A673 (cell line): ENCODE measurements at regions not wholly inside any gene's neighbourhood (a gene's known extent, or its start where the extent isn't known, plus 50 kb on each side); places are given as distances from the start of the nearest gene placed in this dataset.

Experiments used
- BruUV-seq: library from RNA; stranded (reverse); fragments of 400-500 nt; replicated peaks from 2 replicates; lab custom pipeline; 2021; lab: Mats Ljungman, UMichigan
- CTCF ChIA-PET: fragments of 300-600 bp; sonication (Branson Sonifier 250); formaldehyde crosslinking; loops from one replicate; lab custom pipeline; 2022; ENCODE audit warnings: antibody characterized with exemption; lab: Charles Lee
- POLR2A ChIA-PET: fragments of 300-600 bp; sonication (Branson Sonifier 250); formaldehyde crosslinking; loops from one replicate; lab custom pipeline; 2022; ENCODE audit warnings: antibody characterized with exemption; ENCODE audit not compliant: low non-redundant PET; lab: Charles Lee
- DNase-seq: peaks from one replicate; pipeline ENCODE4 v3.0.0-alpha.2; 2015; ENCODE audit warnings: low spot score
- H3K27ac ChIP-seq: fragments of 200-600 bp; sonication (generic); 2 replicates; pipeline ENCODE4 v1.5.1; 2016; ENCODE audit warnings: mixed run types, low read depth, mild to moderate bottlenecking, mixed read lengths, antibody characterized with exemption, low read length; ENCODE audit not compliant: poor library complexity, severe bottlenecking
- H3K27me3 ChIP-seq: fragments of 200-600 bp; sonication (generic); replicated peaks from 2 replicates; pipeline ENCODE4 v1.6.1; 2017; ENCODE audit warnings: mixed run types, low read depth, mild to moderate bottlenecking, mixed read lengths, antibody characterized with exemption, low read length; ENCODE audit not compliant: insufficient read depth, poor library complexity
- H3K36me3 ChIP-seq: fragments of 200-600 bp; sonication (generic); 2 replicates; pipeline ENCODE4 v1.6.1; 2016; ENCODE audit warnings: mixed run types, mild to moderate bottlenecking, mixed read lengths, antibody characterized with exemption, low read length; ENCODE audit not compliant: insufficient read depth, poor library complexity, severe bottlenecking
- H3K4me1 ChIP-seq: fragments of 200-600 bp; sonication (generic); 2 replicates; pipeline ENCODE4 v1.6.1; 2017; ENCODE audit warnings: mixed run types, mild to moderate bottlenecking, mixed read lengths, antibody characterized with exemption, low read length; ENCODE audit not compliant: insufficient read depth, poor library complexity, severe bottlenecking
- H3K4me3 ChIP-seq: fragments of 200-600 bp; sonication (generic); 2 replicates; pipeline ENCODE4 v1.5.1; 2016; ENCODE audit warnings: low read depth, mixed run types, mild to moderate bottlenecking, mixed read lengths, low read length; ENCODE audit not compliant: poor library complexity, severe bottlenecking
- H3K9me3 ChIP-seq: fragments of 200-600 bp; sonication (generic); 2 replicates; pipeline ENCODE4 v1.6.1; 2016; ENCODE audit warnings: mixed run types, low read depth, mild to moderate bottlenecking, mixed read lengths, antibody characterized with exemption, low read length; ENCODE audit not compliant: poor library complexity, severe bottlenecking
- CTCF ChIP-seq: fragments of 300-800, 200-600 bp; sonication (generic); conservative IDR thresholded peaks from 2 replicates; pipeline ENCODE4 v1.5.1; 2017; ENCODE audit warnings: low read depth, mild to moderate bottlenecking, antibody characterized with exemption, low read length, moderate library complexity, mixed read lengths
- EZH2 ChIP-seq: fragments of 200-600 bp; sonication (generic); IDR thresholded peaks from 2 replicates; pipeline ENCODE4 v1.6.1; 2017; ENCODE audit warnings: borderline replicate concordance, low read depth, mild to moderate bottlenecking, mixed read lengths, antibody characterized with exemption, low read length; ENCODE audit not compliant: poor library complexity, severe bottlenecking
- intact Hi-C: fragments of 100-400 bp; cut with micrococcal nuclease; formaldehyde crosslinking; loops from one replicate; pipeline ENCODE4 v1.10.0; 2022; ENCODE audit not compliant: unreplicated experiment

DNA sequence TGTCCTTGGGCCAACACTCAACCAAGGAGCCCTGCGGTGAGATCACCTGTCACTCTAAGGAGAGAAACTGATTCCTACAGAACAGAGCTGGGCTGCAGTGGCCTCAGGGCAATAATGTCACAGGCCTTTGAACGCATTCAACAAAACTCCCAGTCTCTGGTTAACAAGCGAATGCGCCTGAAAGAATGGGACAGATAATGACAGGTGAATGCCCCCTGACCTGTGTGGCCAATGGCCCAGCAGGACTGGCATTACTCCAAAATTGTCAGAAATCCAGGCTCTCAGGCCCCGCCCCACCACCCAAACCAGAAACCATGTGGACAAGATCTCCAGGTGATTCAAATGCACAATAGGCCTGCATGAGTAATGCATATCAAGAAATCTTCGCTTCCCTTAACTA, 277.7 kb upstream of the KLF6 start:
- Histone ChIP-seq H3K36me3 (no peaks in the 10 kb centered on the region), H3K4me3 (no peak overlapping the region), H3K9me3 (no peaks in the 10 kb centered on the region), H3K27me3 (peaks cover 22% of the 10 kb centered on the region), H3K27ac (no peak overlapping the region), H3K4me1 (peaks cover 20% of the 10 kb centered on the region)
- POLR2A ChIA-PET = no interaction called here
- BruUV-seq = no TSS peak
- CTCF ChIA-PET = no interaction called here
- no peak for TF ChIP-seq EZH2
- no peak for TF ChIP-seq CTCF
- intact Hi-C loops = no loop called here
- no peak for DNase-seq

DNA sequence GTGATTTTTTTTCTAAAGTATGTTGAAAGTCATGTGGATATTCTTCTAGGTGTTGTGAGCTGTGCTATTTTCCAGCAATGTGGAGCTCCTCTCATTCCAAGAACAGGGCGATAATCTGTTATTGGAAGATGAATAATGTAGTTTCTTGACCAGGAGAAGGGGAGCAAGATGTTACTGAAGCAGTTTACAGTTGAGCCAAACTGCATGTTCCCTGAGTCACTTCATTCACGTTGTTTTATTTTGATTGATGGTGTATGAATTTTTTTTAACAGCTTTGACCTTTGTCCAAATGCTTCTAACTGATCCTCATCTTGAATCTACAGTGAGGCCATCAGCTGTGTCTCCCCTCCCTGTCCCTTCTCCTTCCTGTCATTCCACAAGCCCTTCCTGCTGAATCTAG, 277.1 kb upstream of the KLF6 start:
- intact Hi-C loops = no loop called here
- CTCF ChIA-PET = no interaction called here

GRCh38 chr10:4061441-4061951, 276.5 kb upstream of the KLF6 start:
- ChIA-PET CTCF (no interaction called here), POLR2A (no interaction called here)
- Histone ChIP-seq H3K36me3 (no peaks in the 10 kb centered on the region), H3K4me3 (no peak overlapping the region), H3K9me3 (no peaks in the 10 kb centered on the region), H3K4me1 (peaks cover 15% of the 10 kb centered on the region), H3K27me3 (peaks cover 32% of the 10 kb centered on the region), H3K27ac (no peak overlapping the region)
- BruUV-seq = no TSS peak
- no peak for TF ChIP-seq EZH2
- no peak for TF ChIP-seq CTCF
- intact Hi-C loops = no loop called here
- DNase-seq = no peak

More for the DNA sequence above, 277.1 kb upstream of the KLF6 start:
- H3K4me1 ChIP-seq = peaks cover 18% of the 10 kb centered on the region
- TF ChIP-seq EZH2 = no peak
- TF ChIP-seq CTCF = no peak
- BruUV-seq = no TSS peak
- H3K4me3 ChIP-seq = no peak overlapping the region
- H3K36me3 ChIP-seq = no peaks in the 10 kb centered on the region
- no peak overlapping the region for H3K27ac ChIP-seq
- POLR2A ChIA-PET = no interaction called here
- no peak for DNase-seq
- no peaks in the 10 kb centered on the region for H3K9me3 ChIP-seq
- H3K27me3 ChIP-seq = peaks cover 27% of the 10 kb centered on the region
